Liver (tissue), 3 donors: ENCODE measurements at regions not wholly inside any gene's neighbourhood (a gene's known extent, or its start where the extent isn't known, plus 50 kb on each side); places are given as distances from the start of the nearest gene placed in this dataset.

Source experiments
- EGR1 ChIP-seq, 2 donors: IDR thresholded peaks; 2 replicates each; pipeline ENCODE4 v1.6.1; 2016 to 2018; ENCODE audit warnings: antibody characterized with exemption in 2 of 2, low read depth in 2 of 2
- GABPA ChIP-seq, 2 donors: IDR thresholded peaks in 1 of 2; conservative IDR thresholded peaks in 1 of 2; 2 replicates each; pipeline ENCODE4 v1.6.1; 2016; ENCODE audit warnings: antibody characterized with exemption in 2 of 2, mild to moderate bottlenecking in 1 of 2, moderate library complexity in 1 of 2
- HNF4G ChIP-seq: IDR thresholded peaks from 2 replicates; pipeline ENCODE4 v1.6.1; 2016; ENCODE audit warnings: antibody characterized with exemption
- JUND ChIP-seq, 2 donors: IDR thresholded peaks; 2 replicates each; pipeline ENCODE4 v1.6.1; 2016; ENCODE audit warnings: antibody characterized with exemption in 2 of 2
- NR2F2 ChIP-seq: IDR thresholded peaks from 2 replicates; pipeline ENCODE4 v1.6.1; 2016; ENCODE audit warnings: antibody characterized with exemption
- RAD21 ChIP-seq, 2 donors: IDR thresholded peaks; 2 replicates each; pipeline ENCODE4 v1.6.1; 2016; ENCODE audit warnings: antibody characterized with exemption in 2 of 2, mild to moderate bottlenecking in 2 of 2
- TF ChIP-seq, protein P1 (sequence below): fragments of 150-350 bp; IDR thresholded peaks from 2 replicates; pipeline ENCODE4 v1.5.1; 2017; ENCODE audit warnings: improper control_type of control experiment, low read depth, low read length; ENCODE audit not compliant: missing input control
- TF ChIP-seq, protein P2 (sequence below): IDR thresholded peaks from 2 replicates; pipeline ENCODE4 v1.6.1; 2016; ENCODE audit warnings: antibody characterized with exemption, mild to moderate bottlenecking
- TF ChIP-seq, protein P3 (sequence below): IDR thresholded peaks from 2 replicates; pipeline ENCODE4 v1.6.1; 2016; ENCODE audit warnings: antibody characterized with exemption
- TF ChIP-seq, protein P4 (sequence below): IDR thresholded peaks from 2 replicates; pipeline ENCODE4 v1.6.1; 2016; ENCODE audit warnings: antibody characterized with exemption
- donor health status: healthy.
- donor health status: healthy.

DNA sequence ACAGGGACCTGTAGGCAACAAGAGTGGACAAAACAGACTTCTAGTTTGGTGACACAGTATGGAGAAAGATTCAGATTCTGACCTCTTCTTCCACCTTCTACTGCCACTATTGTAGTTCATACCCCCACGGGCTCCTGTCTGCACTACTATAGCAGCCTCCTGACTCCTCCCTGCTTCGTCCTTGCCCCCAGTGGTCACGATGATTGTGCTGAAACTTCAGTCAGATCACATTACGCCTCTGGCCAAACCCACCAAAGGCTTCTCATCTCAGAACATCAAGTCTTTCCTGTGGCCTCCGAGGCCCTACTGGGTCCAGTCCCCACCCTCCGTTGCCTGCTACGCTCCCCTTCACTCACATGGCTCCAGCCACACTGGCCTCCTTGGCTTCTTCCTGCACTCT, 147.6 kb downstream of the CYP26B1 start:
- TF ChIP-seq EGR1 (IDR thresholded peaks at IDR 0.05; ENCODE audit: low read depth in 2 of 2) = no peak
- TF ChIP-seq, protein P1, sequence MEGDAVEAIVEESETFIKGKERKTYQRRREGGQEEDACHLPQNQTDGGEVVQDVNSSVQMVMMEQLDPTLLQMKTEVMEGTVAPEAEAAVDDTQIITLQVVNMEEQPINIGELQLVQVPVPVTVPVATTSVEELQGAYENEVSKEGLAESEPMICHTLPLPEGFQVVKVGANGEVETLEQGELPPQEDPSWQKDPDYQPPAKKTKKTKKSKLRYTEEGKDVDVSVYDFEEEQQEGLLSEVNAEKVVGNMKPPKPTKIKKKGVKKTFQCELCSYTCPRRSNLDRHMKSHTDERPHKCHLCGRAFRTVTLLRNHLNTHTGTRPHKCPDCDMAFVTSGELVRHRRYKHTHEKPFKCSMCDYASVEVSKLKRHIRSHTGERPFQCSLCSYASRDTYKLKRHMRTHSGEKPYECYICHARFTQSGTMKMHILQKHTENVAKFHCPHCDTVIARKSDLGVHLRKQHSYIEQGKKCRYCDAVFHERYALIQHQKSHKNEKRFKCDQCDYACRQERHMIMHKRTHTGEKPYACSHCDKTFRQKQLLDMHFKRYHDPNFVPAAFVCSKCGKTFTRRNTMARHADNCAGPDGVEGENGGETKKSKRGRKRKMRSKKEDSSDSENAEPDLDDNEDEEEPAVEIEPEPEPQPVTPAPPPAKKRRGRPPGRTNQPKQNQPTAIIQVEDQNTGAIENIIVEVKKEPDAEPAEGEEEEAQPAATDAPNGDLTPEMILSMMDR = no peak
- no peak for TF ChIP-seq HNF4G
- no peak for TF ChIP-seq GABPA (IDR thresholded peaks at IDR 0.05 in 1 of 2, conservative IDR thresholded peaks at IDR 0.05 in 1 of 2)
- TF ChIP-seq, protein P2, sequence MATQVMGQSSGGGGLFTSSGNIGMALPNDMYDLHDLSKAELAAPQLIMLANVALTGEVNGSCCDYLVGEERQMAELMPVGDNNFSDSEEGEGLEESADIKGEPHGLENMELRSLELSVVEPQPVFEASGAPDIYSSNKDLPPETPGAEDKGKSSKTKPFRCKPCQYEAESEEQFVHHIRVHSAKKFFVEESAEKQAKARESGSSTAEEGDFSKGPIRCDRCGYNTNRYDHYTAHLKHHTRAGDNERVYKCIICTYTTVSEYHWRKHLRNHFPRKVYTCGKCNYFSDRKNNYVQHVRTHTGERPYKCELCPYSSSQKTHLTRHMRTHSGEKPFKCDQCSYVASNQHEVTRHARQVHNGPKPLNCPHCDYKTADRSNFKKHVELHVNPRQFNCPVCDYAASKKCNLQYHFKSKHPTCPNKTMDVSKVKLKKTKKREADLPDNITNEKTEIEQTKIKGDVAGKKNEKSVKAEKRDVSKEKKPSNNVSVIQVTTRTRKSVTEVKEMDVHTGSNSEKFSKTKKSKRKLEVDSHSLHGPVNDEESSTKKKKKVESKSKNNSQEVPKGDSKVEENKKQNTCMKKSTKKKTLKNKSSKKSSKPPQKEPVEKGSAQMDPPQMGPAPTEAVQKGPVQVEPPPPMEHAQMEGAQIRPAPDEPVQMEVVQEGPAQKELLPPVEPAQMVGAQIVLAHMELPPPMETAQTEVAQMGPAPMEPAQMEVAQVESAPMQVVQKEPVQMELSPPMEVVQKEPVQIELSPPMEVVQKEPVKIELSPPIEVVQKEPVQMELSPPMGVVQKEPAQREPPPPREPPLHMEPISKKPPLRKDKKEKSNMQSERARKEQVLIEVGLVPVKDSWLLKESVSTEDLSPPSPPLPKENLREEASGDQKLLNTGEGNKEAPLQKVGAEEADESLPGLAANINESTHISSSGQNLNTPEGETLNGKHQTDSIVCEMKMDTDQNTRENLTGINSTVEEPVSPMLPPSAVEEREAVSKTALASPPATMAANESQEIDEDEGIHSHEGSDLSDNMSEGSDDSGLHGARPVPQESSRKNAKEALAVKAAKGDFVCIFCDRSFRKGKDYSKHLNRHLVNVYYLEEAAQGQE = no peak
- TF ChIP-seq, protein P3, sequence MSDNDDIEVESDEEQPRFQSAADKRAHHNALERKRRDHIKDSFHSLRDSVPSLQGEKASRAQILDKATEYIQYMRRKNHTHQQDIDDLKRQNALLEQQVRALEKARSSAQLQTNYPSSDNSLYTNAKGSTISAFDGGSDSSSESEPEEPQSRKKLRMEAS = no peak
- TF ChIP-seq RAD21 (IDR thresholded peaks at IDR 0.05) = no peak
- no peak for TF ChIP-seq JUND (IDR thresholded peaks at IDR 0.05)
- TF ChIP-seq, protein P4, sequence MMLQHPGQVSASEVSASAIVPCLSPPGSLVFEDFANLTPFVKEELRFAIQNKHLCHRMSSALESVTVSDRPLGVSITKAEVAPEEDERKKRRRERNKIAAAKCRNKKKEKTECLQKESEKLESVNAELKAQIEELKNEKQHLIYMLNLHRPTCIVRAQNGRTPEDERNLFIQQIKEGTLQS = no peak
- no peak for TF ChIP-seq NR2F2
